ENCODE measurements at regions not wholly inside any gene's neighbourhood (a gene's known extent, or its start where the extent isn't known, plus 50 kb on each side); places are given as distances from the start of the nearest gene placed in this dataset.

DNA sequence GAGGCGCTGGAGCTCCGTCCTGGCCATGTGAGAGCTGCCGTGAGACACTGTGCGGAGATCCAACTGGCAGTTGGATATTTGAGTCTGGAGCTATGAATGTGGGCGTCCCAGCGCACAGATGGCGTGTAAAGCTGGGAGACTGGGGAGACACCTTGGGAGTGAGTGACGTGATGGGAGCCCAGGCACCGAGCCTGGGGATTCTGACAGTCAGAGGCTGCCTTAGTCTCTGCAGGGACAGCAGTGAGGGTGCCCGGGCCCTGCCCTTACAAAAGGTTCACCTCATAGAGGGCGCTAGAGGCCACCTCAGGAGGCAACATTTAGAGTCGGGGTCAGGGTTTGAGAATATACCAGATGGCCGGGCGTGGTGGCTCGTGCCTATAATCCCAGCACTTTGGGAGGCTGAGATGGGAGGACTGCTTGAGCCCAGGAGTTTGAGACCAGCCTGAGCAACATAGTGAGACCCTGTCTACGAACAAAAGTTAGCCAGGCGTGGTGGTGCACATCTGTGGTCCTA is 194.1 kb upstream of the GSE1 start:
- H3K36me3 Mint-ChIP-seq (ENCODE audit: low read depth) = no peaks in the 10 kb centered on the region
- H3K9me3 Mint-ChIP-seq = no peaks in the 10 kb centered on the region
- H3K27ac Mint-ChIP-seq = no peak overlapping the region

DNA sequence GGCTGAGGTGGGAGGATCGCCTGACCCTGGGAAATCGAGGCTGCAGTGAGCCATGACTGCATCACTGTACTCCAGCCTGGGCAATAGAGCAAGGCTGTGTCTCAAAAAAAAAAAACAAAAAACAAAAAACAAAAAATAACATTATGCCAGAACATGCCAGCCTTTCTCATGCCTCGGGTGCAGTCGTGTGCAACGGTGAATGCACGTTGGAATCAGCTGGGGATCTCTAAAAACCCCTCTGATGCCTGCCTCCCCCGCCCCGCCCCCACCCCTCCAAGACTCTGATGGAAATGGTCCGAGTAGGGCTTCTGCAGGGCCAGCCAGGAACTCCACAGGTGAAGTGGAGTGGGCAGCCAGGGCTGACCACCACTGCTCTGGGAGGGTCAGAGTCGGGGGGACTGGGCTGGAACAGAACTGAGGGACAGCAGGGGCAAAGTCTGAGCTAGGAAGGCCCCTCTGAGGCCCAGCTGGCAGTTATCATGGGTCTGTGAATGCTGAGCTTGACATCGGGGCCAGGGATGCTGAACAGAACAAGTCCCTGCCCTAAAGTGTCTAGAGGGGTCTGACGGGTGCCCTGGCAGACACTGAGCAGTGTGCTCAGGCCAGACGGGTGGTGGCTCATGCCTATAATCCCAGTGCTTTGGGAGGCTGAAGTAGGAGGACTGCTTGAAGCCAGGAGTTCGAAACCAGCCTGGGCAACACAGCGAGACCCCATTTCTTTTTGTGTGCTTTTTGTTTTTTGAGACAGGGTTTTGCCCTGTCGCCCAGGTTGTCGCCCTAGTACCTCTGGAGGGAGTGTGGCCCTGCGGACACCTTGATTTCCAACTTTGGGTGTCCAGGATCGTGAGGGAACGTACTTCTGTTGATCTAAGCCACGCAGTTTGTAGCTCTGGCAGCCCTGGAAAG is 193.4 kb upstream of the GSE1 start:
- Mint-ChIP-seq H3K27me3 (no peaks in the 10 kb centered on the region), H3K4me1 (no peaks in the 10 kb centered on the region), H3K9me3 (no peaks in the 10 kb centered on the region), H3K36me3 (ENCODE audit: low read depth) (no peaks in the 10 kb centered on the region), H3K4me3 (no peak overlapping the region), H3K27ac (no peak overlapping the region)
- no peak for ATAC-seq (replicated peaks)

More for the DNA sequence above, 194.1 kb upstream of the GSE1 start:
- no peak for ATAC-seq (replicated peaks)
- Mint-ChIP-seq H3K4me3 (no peak overlapping the region), H3K4me1 (no peaks in the 10 kb centered on the region), H3K27me3 (no peaks in the 10 kb centered on the region)

GRCh38 chr16:85420501-85421337 is 192.4 kb upstream of the GSE1 start:
- Mint-ChIP-seq H3K4me3 (no peak overlapping the region), H3K27me3 (peaks cover 2% of the 10 kb centered on the region), H3K27ac (no peak overlapping the region), H3K9me3 (no peaks in the 10 kb centered on the region), H3K4me1 (no peaks in the 10 kb centered on the region), H3K36me3 (ENCODE audit: low read depth) (no peaks in the 10 kb centered on the region)
- ATAC-seq (replicated peaks) = peak; percentile 85

- Mint-ChIP-seq H3K27me3 (peaks cover 10% of the 10 kb centered on the region), H3K9me3 (no peaks in the 10 kb centered on the region), H3K36me3 (ENCODE audit: low read depth) (no peaks in the 10 kb centered on the region), H3K27ac (no peak overlapping the region), H3K4me3 (no peak overlapping the region), H3K4me1 (no peaks in the 10 kb centered on the region)
- no peak for ATAC-seq (replicated peaks)
Measured at GRCh38 chr16:85421338-85422195, 191.6 kb upstream of the GSE1 start.

GRCh38 chr16:85422196-85422631 is 190.9 kb upstream of the GSE1 start:
- Mint-ChIP-seq H3K4me1 (no peaks in the 10 kb centered on the region), H3K36me3 (ENCODE audit: low read depth) (no peaks in the 10 kb centered on the region), H3K27me3 (peaks cover 11% of the 10 kb centered on the region), H3K27ac (no peak overlapping the region), H3K4me3 (no peak overlapping the region), H3K9me3 (no peaks in the 10 kb centered on the region)
- ATAC-seq (replicated peaks) = no peak

DNA sequence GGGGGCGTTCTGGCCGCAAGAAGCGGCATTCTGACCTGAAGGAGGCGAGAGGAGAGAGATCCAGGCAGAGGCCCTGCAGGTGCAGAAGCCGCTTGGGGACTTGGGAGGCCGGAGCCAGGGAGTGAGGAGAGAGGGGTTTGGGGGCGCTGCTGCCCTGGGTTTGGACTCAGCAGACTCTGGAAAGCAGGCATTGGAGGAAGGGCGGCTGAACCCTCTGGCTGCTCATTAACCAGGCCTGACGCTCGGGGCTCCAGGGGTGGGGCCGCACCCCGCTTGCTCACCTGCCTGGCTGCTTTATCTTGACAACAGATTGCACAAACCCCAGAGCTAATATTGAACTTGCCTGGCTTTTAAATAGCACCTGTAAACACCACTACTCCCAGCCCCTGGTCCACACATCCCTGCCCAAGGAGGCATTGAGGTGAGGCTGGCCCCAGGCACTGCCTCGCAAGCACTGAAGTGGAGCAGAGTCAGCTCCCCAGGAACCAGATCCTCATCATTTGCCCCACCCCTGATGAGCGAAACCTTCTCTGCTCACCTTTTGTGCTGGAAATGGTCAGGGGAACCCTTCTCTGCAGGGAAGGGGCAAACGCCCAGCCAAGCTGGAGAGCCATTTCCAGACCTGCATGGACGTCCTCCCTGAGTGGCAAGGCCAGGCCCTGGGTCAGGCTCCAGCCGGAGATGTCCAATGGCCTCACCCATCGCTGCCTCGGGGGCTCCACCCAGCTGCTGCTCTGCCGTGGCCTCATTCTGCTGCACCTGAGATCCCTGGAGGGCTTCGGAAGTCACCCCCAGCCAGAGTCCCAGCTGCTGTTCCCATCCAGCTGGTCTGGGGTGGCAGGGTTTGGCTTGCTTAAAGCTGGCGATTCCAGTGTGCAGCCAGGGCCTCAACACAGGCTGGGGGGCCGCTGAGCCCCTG is 190.2 kb upstream of the GSE1 start:
- H3K4me1 Mint-ChIP-seq = no peaks in the 10 kb centered on the region
- no peaks in the 10 kb centered on the region for H3K9me3 Mint-ChIP-seq
- H3K27me3 Mint-ChIP-seq = peaks cover 11% of the 10 kb centered on the region
- H3K36me3 Mint-ChIP-seq (ENCODE audit: low read depth) = no peaks in the 10 kb centered on the region
- H3K27ac Mint-ChIP-seq = no peak overlapping the region
- H3K4me3 Mint-ChIP-seq = no peak overlapping the region
- ATAC-seq (replicated peaks) = no peak

DNA sequence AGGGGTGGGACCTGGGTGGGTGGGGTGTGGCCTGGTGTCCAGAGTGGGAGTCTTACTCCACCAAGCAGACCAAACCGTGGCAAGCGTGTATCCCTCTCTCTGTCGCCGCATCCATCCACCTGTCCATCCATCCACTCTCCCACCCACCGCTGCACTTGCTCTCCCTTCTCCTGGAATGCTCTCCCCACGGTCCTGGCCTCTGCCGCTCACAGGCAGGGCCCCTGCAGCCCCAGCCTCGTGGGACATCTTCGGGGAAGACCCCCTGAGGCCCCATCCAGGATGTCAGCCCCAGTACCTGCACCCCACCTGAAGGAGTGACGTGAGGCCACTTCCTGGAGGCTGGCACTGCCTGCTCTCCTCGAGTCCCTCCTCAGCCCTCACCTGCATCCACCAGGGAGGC is 189.5 kb upstream of the GSE1 start:
- Mint-ChIP-seq H3K36me3 (ENCODE audit: low read depth) (no peaks in the 10 kb centered on the region), H3K9me3 (no peaks in the 10 kb centered on the region)

DNA sequence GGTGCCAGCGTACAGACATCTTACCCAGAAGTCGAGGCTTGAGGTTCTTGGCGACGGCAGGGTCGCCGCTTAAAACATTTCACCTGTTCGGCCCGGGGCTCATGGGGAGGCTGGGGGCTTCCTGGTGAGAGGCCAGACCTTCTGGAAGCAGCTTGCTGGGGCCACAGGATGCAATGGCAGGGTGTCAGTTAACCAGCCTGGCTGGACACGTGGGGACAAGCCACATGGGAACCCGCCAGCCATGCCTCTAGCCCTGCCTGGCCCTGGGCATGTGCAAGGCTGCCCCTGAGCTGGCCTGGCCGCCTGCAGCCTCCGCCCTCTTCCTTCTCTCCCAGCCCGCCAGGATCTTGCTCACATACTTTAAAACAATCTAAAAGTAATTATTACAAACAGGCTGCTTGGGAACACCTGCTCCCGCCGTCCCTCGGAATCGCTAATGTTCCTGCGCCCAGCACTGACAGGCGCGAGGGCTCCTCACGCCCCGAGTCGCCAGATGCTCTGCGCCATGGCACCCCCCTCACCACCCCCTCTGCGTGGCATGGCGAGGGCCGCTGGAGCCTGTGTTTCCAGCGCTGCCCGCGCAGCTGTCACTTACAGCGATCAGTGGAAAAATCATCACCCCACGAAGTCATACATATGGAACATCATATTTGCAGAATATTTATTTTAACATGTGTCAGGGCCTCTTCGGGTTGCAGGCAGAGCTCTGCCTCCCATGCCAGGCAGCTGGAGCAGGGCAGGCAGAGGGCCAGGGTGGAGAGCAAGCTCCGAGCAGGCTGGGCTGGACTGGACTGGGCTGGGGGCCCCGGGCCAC is 188.7 kb upstream of the GSE1 start:
- no peak overlapping the region for H3K4me3 Mint-ChIP-seq
- H3K36me3 Mint-ChIP-seq (ENCODE audit: low read depth) = no peaks in the 10 kb centered on the region
- no peaks in the 10 kb centered on the region for H3K4me1 Mint-ChIP-seq
- H3K27me3 Mint-ChIP-seq = peaks cover 11% of the 10 kb centered on the region
- H3K27ac Mint-ChIP-seq = no peak overlapping the region
- no peak for ATAC-seq (replicated peaks)
- no peaks in the 10 kb centered on the region for H3K9me3 Mint-ChIP-seq

More for the DNA sequence above, 189.5 kb upstream of the GSE1 start:
- no peaks in the 10 kb centered on the region for H3K4me1 Mint-ChIP-seq
- no peak overlapping the region for H3K27ac Mint-ChIP-seq
- peaks cover 11% of the 10 kb centered on the region for H3K27me3 Mint-ChIP-seq
- no peak for ATAC-seq (replicated peaks)
- no peak overlapping the region for H3K4me3 Mint-ChIP-seq

DNA sequence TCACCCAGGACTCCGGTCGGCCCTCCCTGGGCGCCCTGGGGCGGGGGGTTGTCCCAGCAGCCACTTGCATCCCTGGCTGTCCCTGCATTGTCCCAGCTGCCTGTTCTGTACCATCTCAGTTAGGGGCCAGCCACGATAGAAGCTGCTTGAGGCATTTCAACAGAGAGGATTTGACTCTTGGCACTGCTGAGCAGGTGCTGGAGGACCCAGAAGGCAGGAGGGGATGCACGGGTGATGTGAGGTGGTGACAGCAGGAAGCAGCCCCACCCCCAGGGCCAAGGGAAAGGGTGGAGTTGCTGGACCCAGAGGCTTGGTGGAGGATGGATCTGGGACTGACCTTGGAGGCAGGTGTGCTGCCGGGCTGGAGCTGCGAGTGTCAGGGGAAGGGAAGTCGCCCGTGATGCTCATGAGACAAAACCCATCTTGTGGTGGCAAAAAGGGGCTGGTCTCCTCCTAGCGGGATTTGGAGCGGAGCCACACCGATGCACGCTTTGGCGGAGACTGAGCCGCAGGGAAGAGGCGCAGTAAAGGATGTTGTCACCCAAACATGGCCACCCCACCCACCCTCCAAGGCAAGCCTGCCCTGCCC is 188.0 kb upstream of the GSE1 start:
- Mint-ChIP-seq H3K36me3 (ENCODE audit: low read depth) (no peaks in the 10 kb centered on the region), H3K4me3 (no peak overlapping the region), H3K27me3 (peaks cover 11% of the 10 kb centered on the region), H3K27ac (no peak overlapping the region), H3K9me3 (no peaks in the 10 kb centered on the region), H3K4me1 (no peaks in the 10 kb centered on the region)
- no peak for ATAC-seq (replicated peaks)

GRCh38 chr16:85426806-85427205 is 186.3 kb upstream of the GSE1 start:
- H3K4me3 Mint-ChIP-seq = no peak overlapping the region
- no peaks in the 10 kb centered on the region for H3K4me1 Mint-ChIP-seq
- H3K27ac Mint-ChIP-seq = no peak overlapping the region
- H3K27me3 Mint-ChIP-seq = peaks cover 11% of the 10 kb centered on the region
- no peaks in the 10 kb centered on the region for H3K36me3 Mint-ChIP-seq (ENCODE audit: low read depth)
- ATAC-seq (replicated peaks) = no peak
- H3K9me3 Mint-ChIP-seq = no peaks in the 10 kb centered on the region

GRCh38 chr16:85428168-85428898 is 184.8 kb upstream of the GSE1 start:
- peak; percentile 83 for ATAC-seq (replicated peaks)
- Mint-ChIP-seq H3K4me3 (no peak overlapping the region), H3K27me3 (peaks cover 11% of the 10 kb centered on the region), H3K27ac (no peak overlapping the region), H3K36me3 (ENCODE audit: low read depth) (no peaks in the 10 kb centered on the region), H3K9me3 (no peaks in the 10 kb centered on the region), H3K4me1 (no peaks in the 10 kb centered on the region)
